Keratinocyte (primary cell): ENCODE measurements at regions not wholly inside any gene's neighbourhood (a gene's known extent, or its start where the extent isn't known, plus 50 kb on each side); places are given as distances from the start of the nearest gene placed in this dataset.

Source experiments
- DNase-seq: peaks from one replicate; pipeline ENCODE4 v3.0.0-alpha.2; 2011; ENCODE audit warnings: low read depth, missing footprints, low spot score
- FAIRE-seq: peaks from 2 replicates; lab custom pipeline; 2011; peaks lifted over from hg19 to GRCh38; lab: Jason Lieb, UNC
- H2AFZ ChIP-seq: 2 replicates; pipeline ENCODE4 v1.6.0; 2012; ENCODE audit warnings: low read length, control low read depth, inconsistent platforms; ENCODE audit not compliant: control insufficient read depth
- H3K27ac ChIP-seq: 2 replicates; pipeline ENCODE4 v1.5.1; 2011; ENCODE audit warnings: low read length; ENCODE audit not compliant: control insufficient read depth, insufficient read depth
- H3K27me3 ChIP-seq: 3 replicates; pipeline ENCODE4 v1.6.0; 2011; ENCODE audit warnings: low read length; ENCODE audit not compliant: control insufficient read depth, insufficient read depth; ENCODE audit errors: extremely low read depth
- H3K36me3 ChIP-seq, 2 experiments: 2 replicates in 1 of 2; 3 replicates in 1 of 2; pipeline ENCODE4 v1.5.1; 2011; ENCODE audit warnings: low read length in 2 of 2, mild to moderate bottlenecking in 1 of 2; ENCODE audit not compliant: control insufficient read depth in 2 of 2, insufficient read depth in 2 of 2; ENCODE audit errors: extremely low read depth in 1 of 2
- H3K4me1 ChIP-seq: 3 replicates; pipeline ENCODE4 v1.5.1; 2011; ENCODE audit warnings: low read length; ENCODE audit not compliant: control insufficient read depth, insufficient read depth; ENCODE audit errors: extremely low read depth
- H3K4me2 ChIP-seq: 3 replicates; pipeline ENCODE4 v1.6.0; 2011; ENCODE audit warnings: low read depth, low read length; ENCODE audit not compliant: control insufficient read depth, insufficient read depth; ENCODE audit errors: extremely low read depth
- H3K4me3 ChIP-seq, 3 experiments: fragments of 200-600 bp in 1 of 3; sonication (generic) in 1 of 3; 2 replicates in 2 of 3; 3 replicates in 1 of 3; pipeline ENCODE4 v1.5.1; 2011 to 2016; ENCODE audit warnings: low read length in 3 of 3, mild to moderate bottlenecking in 3 of 3, control low read depth in 2 of 3, inconsistent platforms in 1 of 3, low read depth in 1 of 3, mixed read lengths in 1 of 3, mixed run types in 1 of 3, moderate library complexity in 1 of 3; ENCODE audit not compliant: control insufficient read depth in 2 of 3, insufficient read depth in 2 of 3; ENCODE audit errors: extremely low read depth in 1 of 3
- H3K79me2 ChIP-seq: 2 replicates; pipeline ENCODE4 v1.6.0; 2012; ENCODE audit warnings: low read length; ENCODE audit not compliant: control insufficient read depth, insufficient read depth
- H3K9ac ChIP-seq: 3 replicates; pipeline ENCODE4 v1.6.0; 2011; ENCODE audit warnings: low read length; ENCODE audit not compliant: control insufficient read depth, insufficient read depth; ENCODE audit errors: extremely low read depth
- H3K9me1 ChIP-seq: 3 replicates; pipeline ENCODE4 v1.6.0; 2011; ENCODE audit warnings: low read length; ENCODE audit not compliant: control insufficient read depth, insufficient read depth; ENCODE audit errors: extremely low read depth
- H3K9me3 ChIP-seq: 2 replicates; pipeline ENCODE4 v1.5.1; 2012; ENCODE audit warnings: low read depth, low read length; ENCODE audit not compliant: control insufficient read depth
- H4K20me1 ChIP-seq: 3 replicates; pipeline ENCODE4 v1.6.0; 2011; ENCODE audit warnings: low read length; ENCODE audit not compliant: control insufficient read depth, insufficient read depth; ENCODE audit errors: extremely low read depth
- CTCF ChIP-seq, 3 experiments: IDR thresholded peaks in 1 of 3; conservative IDR thresholded peaks in 1 of 3; optimal IDR thresholded peaks in 1 of 3; 2 replicates in 2 of 3; 3 replicates in 1 of 3; pipeline versions ENCODE3 to v1.5.1; 2011; ENCODE audit warnings: low read length in 3 of 3, mild to moderate bottlenecking in 3 of 3, moderate library complexity in 2 of 3, control low read depth in 1 of 3, inconsistent platforms in 1 of 3; ENCODE audit not compliant: insufficient read depth in 2 of 3; ENCODE audit errors: extremely low read depth in 1 of 3
- EZH2 ChIP-seq: IDR thresholded peaks from one replicate; pipeline ENCODE4 v1.6.1; 2012; ENCODE audit warnings: inconsistent platforms, mild to moderate bottlenecking, low read length, moderate library complexity
- dilution Hi-C: fragments of 300-500 bp; cut with MboI; formaldehyde crosslinking; loops from one replicate; pipeline ENCODE4 v1.7.0; 2020; ENCODE audit warnings: low sequenced_read_pairs; ENCODE audit not compliant: extremely low pct_ligation_motif_present

GRCh38 chr4:114223580-114223979 is 244.1 kb upstream of the ARSJ start:
- Histone ChIP-seq H3K79me2 (no peaks in the 10 kb centered on the region), H3K4me3 (no peak overlapping the region), H4K20me1 (no peaks in the 10 kb centered on the region), H3K27me3 (no peaks in the 10 kb centered on the region), H2AFZ (no peak overlapping the region), H3K9ac (no peak overlapping the region), H3K9me3 (no peaks in the 10 kb centered on the region), H3K9me1 (no peaks in the 10 kb centered on the region), H3K4me2 (no peak overlapping the region), H3K4me1 (no peaks in the 10 kb centered on the region), H3K36me3 (no peaks in the 10 kb centered on the region), H3K27ac (no peak overlapping the region)
- FAIRE-seq (no peak), DNase-seq (no peak)
- dilution Hi-C loops = no loop called here
- TF ChIP-seq EZH2 = no peak
- no peak for TF ChIP-seq CTCF (optimal IDR thresholded peaks at IDR 0.05 in 1 of 3, IDR thresholded peaks at IDR 0.05 in 1 of 3, conservative IDR thresholded peaks at IDR 0.05 in 1 of 3; ENCODE audit: extremely low read depth in 1 of 3, insufficient read depth in 2 of 3, low read length in 3 of 3)

- Histone ChIP-seq H3K4me1 (no peaks in the 10 kb centered on the region), H3K27ac (no peak overlapping the region), H3K9me3 (no peaks in the 10 kb centered on the region), H3K27me3 (no peaks in the 10 kb centered on the region), H3K36me3 (no peaks in the 10 kb centered on the region), H3K4me2 (no peak overlapping the region), H3K9me1 (no peaks in the 10 kb centered on the region), H4K20me1 (no peaks in the 10 kb centered on the region), H3K9ac (no peak overlapping the region), H2AFZ (no peak overlapping the region), H3K4me3 (no peak overlapping the region), H3K79me2 (no peaks in the 10 kb centered on the region)
- FAIRE-seq (no peak), DNase-seq (no peak)
- TF ChIP-seq EZH2 (no peak), CTCF (optimal IDR thresholded peaks at IDR 0.05 in 1 of 3, IDR thresholded peaks at IDR 0.05 in 1 of 3, conservative IDR thresholded peaks at IDR 0.05 in 1 of 3; ENCODE audit: extremely low read depth in 1 of 3, insufficient read depth in 2 of 3, low read length in 3 of 3) (no peak)
- dilution Hi-C loops = no loop called here
Observed at GRCh38 chr4:114225436-114225835, 246.0 kb upstream of the ARSJ start.
